SIG-M5 treated with dmso at 0.1 percent for 504 hours (cell line): ENCODE measurements at regions not wholly inside any gene's neighbourhood (a gene's known extent, or its start where the extent isn't known, plus 50 kb on each side); places are given as distances from the start of the nearest gene placed in this dataset.
"Not testable (repeated sequence)": the region's sequence is repeated elsewhere in the genome, so short reads cannot be mapped to it uniquely, and the experiment has no call there.

Source experiments
- DNase-seq: peaks from one replicate; lab custom pipeline; 2025; ENCODE audit not compliant: unreplicated experiment; lab: John Stamatoyannopoulos, UW

DNA sequence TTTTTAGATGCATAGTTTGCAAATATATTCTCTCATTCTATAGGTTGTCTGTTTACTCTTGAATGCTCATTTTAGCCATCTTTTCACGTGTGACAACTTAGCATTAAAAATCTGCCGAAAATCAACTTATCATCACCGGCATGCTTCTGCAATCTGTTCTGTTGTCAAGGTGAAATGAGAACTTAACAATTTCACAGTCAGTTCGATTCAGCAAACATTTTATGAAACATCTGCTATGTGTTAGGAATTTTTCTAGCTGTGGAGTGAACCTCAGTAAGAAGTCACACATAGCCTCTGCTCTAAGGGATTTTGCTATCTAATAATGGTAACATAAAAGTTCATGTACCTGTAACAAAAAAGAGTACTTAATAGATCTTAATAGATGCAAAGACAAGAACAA lies 256.1 kb downstream of the ZWINT start:
- no peak for DNase-seq

GRCh38 chr10:56104487-56104886 lies 256.6 kb downstream of the ZWINT start:
- no peak for DNase-seq

GRCh38 chr10:56096226-56096517 lies 264.9 kb downstream of the ZWINT start:
- DNase-seq, result no peak

DNA sequence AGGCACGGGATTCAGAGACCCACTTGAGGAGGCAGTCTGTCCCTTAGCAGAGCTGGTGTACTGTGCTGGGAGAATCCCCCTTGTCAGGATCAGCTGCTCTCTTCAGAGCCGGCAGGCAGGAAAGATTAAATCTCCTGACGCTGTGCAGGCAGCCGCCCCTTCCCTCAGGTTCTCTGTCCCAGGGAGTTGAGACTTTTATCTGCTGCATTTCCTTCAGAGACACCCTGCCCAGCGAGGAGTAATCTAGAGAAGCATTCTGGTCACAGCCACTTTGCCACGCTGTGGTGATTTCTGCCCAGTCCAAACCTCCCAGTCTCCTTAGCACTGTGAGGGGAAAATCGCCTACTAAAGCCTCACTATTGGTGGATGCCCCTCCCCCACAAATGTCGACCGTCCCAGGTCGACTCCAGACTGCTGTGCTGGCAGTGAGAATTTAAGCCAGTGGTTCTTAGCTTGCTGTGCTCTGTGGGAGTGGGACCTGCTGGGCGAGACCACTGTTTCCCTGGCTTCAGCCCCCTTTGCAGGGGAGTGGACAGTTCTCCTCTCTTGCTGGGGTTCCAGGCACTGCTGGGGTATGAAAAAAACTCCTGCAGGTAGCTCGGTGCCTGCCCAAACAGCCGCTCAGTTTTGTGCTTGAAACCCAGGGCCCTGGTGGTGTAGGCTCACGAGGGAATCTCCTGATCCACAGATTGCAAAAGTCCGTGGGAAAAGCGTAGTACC lies 265.4 kb downstream of the ZWINT start:
- DNase-seq, result no peak

DNA sequence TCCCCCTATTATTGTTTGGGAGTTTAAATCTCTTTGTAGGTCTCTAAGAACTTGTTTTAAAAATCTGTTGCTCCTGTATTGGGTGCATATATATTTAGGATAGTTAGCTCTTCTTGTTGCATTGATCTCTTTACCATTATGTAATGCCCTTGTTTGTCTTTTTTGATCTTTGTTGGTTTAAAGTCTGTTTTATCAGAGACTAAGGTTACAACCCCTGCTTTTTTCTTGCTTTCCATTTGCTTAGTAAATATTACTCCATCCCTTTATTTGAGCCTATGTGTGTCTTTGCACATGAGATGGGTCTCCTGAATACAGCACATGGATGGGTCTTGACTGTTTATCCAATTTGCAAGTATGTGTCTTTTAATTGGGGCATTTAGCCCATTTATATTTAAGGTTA lies 267.4 kb downstream of the ZWINT start:
- DNase-seq, result not testable (repeated sequence)

- DNase-seq, result no peak
Measured at GRCh38 chr10:56091872-56092271, 269.2 kb downstream of the ZWINT start.

GRCh38 chr10:56090914-56091540 lies 270.0 kb downstream of the ZWINT start:
- DNase-seq, result no peak

DNA sequence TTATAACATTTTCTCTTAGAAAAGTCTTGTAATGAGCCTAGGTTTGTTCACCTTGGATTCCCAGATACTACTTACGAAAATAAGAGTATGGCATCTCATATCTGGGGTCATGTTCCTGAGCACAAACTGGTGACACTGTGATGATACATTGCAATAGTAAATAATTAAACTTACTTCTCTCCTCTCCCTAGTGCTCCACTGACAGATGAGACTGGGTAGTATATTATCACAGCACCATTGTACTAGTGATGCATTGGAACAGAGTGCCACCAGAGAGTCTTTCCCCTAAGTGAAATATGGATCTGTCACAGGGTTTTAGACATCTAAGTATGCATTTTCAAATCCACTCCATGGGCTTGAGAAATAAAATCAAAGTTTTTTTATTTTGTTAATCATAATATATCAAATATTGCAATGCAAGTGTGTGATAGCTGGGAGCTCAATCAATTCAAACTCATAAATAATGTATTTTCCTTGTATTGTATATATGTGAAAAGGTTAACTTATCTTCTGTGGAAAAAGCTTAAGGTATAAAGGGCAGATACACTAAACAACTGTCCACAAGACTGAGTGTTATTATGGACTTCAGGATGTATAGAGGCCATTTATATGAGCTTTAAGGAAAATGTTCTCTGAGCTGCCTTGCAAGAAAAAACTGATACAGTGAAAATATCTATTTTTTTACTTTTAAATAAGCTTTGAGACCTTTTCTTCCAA lies 275.5 kb downstream of the ZWINT start:
- DNase-seq, result no peak

DNA sequence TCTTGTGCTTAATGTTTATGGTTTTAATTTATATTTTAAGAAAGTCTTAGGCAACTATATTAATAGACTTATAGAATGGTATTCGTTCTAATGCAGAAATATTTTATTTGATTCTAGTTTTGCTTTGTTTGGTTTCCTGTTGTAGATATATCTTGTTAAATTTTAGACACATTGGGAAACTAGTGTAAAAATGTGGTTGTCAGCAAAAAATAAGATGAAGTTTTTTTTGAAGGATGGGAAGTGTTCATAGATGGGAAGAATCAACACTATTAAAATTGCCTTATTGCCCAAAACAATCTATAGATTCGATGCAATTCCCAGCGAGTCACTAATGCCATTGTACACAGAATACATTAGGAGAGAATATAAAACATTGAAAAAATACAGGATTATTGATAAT lies 278.9 kb downstream of the ZWINT start:
- DNase-seq, result no peak

DNA sequence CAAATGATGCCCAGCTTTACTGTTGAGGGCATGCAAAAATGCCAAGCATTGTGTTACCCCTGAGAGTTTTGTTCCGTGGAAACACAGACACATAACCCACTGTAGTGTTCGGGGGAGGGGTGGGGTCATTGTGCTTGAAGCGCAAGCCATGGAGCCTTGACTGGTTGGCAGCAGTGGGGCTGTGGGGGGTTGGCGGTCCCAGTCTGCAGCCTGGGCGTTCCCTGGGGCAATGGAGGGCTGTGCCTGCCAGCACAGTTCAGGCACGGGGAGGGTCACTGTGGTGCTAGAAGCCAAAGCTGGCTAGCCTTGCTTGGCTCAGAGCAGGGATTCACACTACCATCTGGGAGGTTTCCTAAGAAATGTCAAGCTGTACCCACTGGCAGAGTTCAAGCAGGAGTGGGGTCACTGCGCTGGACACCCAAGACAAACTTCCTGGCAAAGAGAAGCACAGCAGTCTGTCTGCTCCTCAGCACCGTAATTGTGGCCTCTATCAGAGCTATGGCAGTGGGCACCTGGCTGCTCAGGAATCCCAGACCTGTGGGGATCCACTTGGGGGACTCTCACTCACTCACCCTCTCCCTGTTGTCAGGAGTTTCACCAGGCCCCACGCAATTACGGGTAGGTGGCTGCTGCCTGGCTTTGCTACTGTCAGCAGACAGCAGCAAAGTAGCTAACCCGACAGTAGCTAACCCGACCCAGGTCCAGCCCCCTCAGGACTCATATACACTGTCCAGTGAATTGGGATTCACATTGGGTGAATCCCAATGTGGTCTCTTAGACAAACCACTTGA lies 292.4 kb downstream of the ZWINT start:
- no peak for DNase-seq

DNA sequence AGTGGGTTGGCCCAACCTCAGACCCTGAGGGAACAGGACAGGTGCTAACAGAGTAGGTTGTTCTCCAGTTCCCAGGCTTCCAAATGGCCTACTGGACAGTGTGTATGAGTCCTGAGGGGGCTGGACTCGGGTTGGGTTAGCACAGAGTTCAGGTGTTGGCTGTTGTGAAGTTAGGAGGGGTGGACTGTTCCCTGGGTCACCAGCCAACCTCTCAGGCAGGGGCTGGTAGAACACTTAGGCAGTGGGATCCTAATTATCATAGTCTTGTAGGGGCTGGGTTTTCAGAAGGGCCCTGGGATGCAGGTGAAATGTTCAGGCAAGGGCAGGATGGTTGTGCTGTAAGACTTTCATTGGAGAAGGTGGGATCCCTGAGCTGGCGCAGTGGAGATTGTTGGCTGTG lies 293.0 kb downstream of the ZWINT start:
- no peak for DNase-seq

- no peak for DNase-seq
Measured at GRCh38 chr10:56063642-56064041, 297.4 kb downstream of the ZWINT start.

GRCh38 chr10:56057860-56058259 lies 303.2 kb downstream of the ZWINT start:
- no peak for DNase-seq

DNA sequence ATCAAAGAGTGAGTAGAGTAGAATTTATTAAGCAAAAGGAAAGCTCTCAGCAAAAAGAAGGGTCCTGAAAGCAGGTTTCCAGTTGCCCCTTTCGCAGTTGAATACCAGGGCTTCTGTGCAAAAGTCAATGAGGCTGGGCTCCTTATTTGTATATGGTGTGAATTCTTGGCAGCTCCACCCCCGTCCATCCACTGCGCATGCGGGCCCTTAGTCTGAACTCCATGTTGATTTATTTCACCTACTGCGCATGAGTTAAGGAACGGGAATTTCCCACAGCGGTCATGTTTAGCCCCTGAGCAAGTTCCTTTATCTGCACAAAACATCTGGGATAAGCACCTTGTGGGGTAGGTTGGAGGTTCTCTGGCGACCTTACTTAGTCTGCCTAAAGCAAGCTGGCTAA lies 325.6 kb downstream of the ZWINT start:
- no peak for DNase-seq

DNA sequence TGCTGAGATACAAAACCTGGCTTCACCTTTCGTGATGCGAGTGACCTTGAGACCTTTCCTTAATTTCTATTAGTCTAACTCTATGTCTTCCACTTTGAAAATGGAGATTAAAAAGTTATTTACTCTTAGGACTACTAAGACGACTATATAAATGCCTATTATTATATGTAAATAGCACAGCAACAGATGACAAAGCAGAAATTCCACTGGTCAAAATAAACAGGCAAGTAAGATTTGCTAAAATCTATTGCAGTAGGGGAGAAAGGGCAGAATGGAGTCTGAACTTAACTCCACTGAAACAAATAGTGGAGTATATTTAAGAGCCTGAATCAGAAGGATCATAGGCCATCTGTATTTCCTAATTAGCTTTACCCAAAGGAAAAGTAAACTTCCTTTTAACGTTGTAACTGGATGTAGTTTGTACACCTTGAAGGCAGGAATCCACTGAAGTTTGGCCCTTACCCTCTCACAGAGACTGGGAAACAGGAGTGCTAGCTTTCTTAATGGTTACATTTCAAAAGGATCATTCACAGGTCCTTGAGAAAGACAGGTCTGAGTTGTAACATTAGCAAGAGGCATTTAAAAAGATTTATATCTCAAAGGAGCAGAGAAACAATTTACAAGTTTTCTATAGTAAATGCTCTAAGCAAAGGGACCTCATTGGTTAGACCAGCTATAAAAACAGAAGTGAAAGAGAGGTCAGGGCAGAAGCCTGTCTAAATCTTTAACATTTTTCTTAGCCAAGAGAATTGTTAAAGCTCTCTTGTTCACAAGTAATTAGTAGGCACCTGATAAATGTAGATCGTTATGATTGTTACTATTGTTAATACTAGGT lies 332.5 kb downstream of the ZWINT start:
- DNase-seq, result no peak

DNA sequence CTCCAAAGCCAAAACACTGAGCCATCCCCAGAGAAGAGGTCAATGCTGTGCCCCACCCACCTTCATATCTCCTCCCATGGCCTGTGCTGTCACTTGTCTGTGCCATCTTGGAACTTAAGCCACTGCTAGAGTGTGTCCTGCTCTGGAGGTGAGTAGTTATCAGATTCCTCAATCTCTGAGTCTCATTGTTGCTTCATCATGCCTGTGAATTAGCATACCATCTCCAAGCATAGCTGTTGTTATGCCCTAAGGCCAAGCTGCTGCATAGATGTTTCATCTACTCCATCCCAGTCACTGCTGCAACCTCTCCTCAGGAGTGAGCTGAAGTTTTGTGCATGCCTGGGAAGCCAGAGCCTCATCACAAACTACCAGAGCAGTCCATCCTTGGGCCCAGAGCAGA lies 349.0 kb downstream of the ZWINT start:
- DNase-seq, result no peak

DNA sequence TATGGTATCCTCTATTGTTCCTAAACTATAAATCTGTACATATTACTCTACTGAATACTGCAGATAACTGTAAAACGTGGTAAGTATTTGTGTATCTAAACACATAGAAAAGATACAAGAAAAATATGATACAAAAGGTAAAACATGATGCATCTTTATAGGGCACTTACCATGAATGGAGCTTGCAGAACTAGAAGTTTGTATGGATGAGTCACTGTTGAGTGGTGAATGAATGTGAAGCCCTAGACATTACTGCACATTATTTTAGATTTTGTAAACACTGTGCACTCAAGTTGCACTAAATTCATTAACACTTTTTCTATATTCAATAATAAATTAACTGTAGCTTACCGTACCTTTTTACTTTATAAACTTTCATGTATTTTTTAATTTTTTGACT lies 357.5 kb downstream of the ZWINT start:
- no peak for DNase-seq

DNA sequence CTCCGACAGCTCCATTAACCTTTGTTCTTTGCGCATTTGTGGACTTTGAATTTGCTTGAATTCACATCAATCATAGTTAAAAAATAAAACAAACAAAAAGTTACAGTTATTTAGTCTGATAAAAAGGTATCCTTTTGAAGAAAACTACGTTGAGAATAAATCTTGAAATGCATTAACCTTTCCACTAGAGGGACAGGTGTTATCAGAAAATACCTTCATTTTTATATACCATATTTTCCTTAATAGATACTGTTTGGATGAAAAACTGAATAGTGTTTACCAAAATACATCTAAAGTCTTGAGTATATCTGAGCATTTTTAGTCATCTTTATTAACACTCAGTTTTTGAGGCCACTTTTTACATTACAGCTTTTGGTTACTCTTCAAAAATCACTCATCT lies 371.9 kb downstream of the ZWINT start:
- DNase-seq, result no peak

DNA sequence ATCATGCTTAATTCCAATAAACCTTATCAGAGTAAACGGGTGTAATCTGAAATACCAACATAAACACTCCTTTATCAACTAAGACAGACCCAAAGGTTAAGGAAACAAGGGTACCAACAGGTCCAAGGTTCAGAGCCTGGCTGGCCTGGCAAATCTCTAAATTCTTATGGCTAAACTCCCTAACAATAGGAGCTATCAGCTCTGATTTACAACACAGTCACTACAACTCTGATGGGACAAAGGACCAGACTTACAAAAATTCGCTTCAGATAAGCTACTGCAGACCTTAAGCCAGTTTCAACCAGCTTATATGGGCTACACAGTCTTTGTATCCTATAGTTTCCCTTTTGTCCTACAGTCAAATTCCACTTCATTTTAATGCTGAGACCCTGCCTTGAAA lies 381.9 kb downstream of the ZWINT start:
- no peak for DNase-seq

GRCh38 chr10:55966101-55966500 lies 395.0 kb downstream of the ZWINT start:
- DNase-seq, result no peak

DNA sequence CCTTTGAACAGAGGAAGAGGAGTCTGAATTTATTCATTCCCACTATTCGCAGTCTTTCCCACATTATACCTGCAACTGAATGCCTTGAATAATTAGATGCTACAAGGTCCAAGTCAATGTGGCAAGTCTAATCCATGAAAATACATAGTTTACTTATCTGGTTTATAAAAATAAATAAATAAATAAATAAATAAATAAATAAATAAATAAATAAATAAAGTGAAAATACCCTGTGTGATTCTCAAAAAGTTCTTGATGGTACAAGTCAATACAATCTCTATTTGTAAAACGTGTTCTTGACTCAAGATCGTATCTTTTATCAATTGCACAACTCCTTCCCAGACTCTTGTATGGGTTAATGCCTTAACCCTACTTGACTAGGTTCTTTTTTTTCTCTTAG lies 417.7 kb downstream of the ZWINT start:
- no peak for DNase-seq
